ENCODE measurements at regions not wholly inside any gene's neighbourhood (a gene's known extent, or its start where the extent isn't known, plus 50 kb on each side); places are given as distances from the start of the nearest gene placed in this dataset.

GRCh38 chr4:156547439-156547838 is 424.2 kb downstream of the PDGFC start:
- Histone ChIP-seq H3K4me2 (ENCODE audit: low read length) (peak overlapping the region; percentile 18; the same call in 1 of the 2 replicates), H3K4me3 (replicated peaks in 1 of 2; ENCODE audit: low read depth in 1 of 2, low read length in 2 of 2) (no peak overlapping the region), H3K27ac (ENCODE audit: low read depth, low read length) (no peak overlapping the region), H4K20me1 (ENCODE audit: insufficient read depth) (no peaks in the 10 kb centered on the region), H2AFZ (ENCODE audit: low read depth, low read length, poor library complexity, severe bottlenecking) (peak overlapping the region; percentile 42), H3K36me3 (ENCODE audit: control insufficient read depth in 1 of 2, insufficient read depth in 2 of 2, low read length in 2 of 2) (no peaks in the 10 kb centered on the region), H3K9me2 (ENCODE audit: insufficient read depth) (no peaks in the 10 kb centered on the region), H3K9me3 (ENCODE audit: control insufficient read depth in 1 of 2, insufficient read depth in 1 of 2, low read depth in 1 of 2, low read length in 2 of 2) (no peaks in the 10 kb centered on the region), H3K9ac (ENCODE audit: low read length) (no peak overlapping the region), H3K27me3 (ENCODE audit: insufficient read depth, low read length) (no peaks in the 10 kb centered on the region), H3K79me2 (ENCODE audit: insufficient read depth, low read length) (no peaks in the 10 kb centered on the region), H3K4me1 (ENCODE audit: control insufficient read depth in 1 of 2, insufficient read depth in 2 of 2, low read length in 2 of 2) (peaks cover 0 to 10% of the 10 kb centered on the region in 2 experiments; a peak in 2 of 4 replicates)
- ATAC-seq (peak; percentile 49; the same call in 1 of the 2 replicates), DNase-seq (ENCODE audit: low read depth, low spot score) (no peak)
- peak; percentile 30; the same call in 1 of the 2 replicates for TF ChIP-seq CBX3 (IDR thresholded peaks at IDR 0.05; ENCODE audit: low read depth)
- TF ChIP-seq FOSL1 (IDR thresholded peaks at IDR 0.05; ENCODE audit: low read depth): peak; percentile 72
- TF ChIP-seq POLR2A (IDR thresholded peaks at IDR 0.05; ENCODE audit: borderline replicate concordance, extremely low read depth, insufficient read depth, insufficient read length): no peak
- 0 out of 2 replicates have a peak, but pooled peaks have one; percentile 20 for TF ChIP-seq SP1 (IDR thresholded peaks at IDR 0.05; ENCODE audit: low read depth)
- no peak for TF ChIP-seq SRF (IDR thresholded peaks at IDR 0.05; ENCODE audit: low read depth)
- peak; percentile 43; the same call in 1 of the 2 replicates for TF ChIP-seq JUND (IDR thresholded peaks at IDR 0.05)
- intact Hi-C loops (cut with micrococcal nuclease): no loop called here
- POLR2A ChIA-PET: no interaction called here
- BruUV-seq (replicated peaks): no TSS peak
- RAD21 ChIA-PET (ENCODE audit: low non-redundant PET in 1 of 2, low total read pairs in 2 of 2, uncharacterized antibody in 2 of 2, unreplicated experiment in 2 of 2): no interaction called here
- CTCF ChIA-PET: no interaction called here

GRCh38 chr4:156545003-156545785 is 426.4 kb downstream of the PDGFC start:
- ChIA-PET CTCF (no interaction called here), RAD21 (ENCODE audit: low non-redundant PET in 1 of 2, low total read pairs in 2 of 2, uncharacterized antibody in 2 of 2, unreplicated experiment in 2 of 2) (no interaction called here), POLR2A (no interaction called here)
- no TSS peak for BruUV-seq (replicated peaks)
- Histone ChIP-seq H3K36me3 (ENCODE audit: control insufficient read depth in 1 of 2, insufficient read depth in 2 of 2, low read length in 2 of 2) (no peaks in the 10 kb centered on the region), H3K4me2 (ENCODE audit: low read length) (no peak overlapping the region), H3K4me1 (ENCODE audit: control insufficient read depth in 1 of 2, insufficient read depth in 2 of 2, low read length in 2 of 2) (peaks cover 0 to 10% of the 10 kb centered on the region in 2 experiments; a peak in 2 of 4 replicates), H4K20me1 (ENCODE audit: insufficient read depth) (no peaks in the 10 kb centered on the region), H3K79me2 (ENCODE audit: insufficient read depth, low read length) (no peaks in the 10 kb centered on the region), H3K27ac (ENCODE audit: low read depth, low read length) (no peak overlapping the region), H3K9ac (ENCODE audit: low read length) (no peak overlapping the region), H3K4me3 (replicated peaks in 1 of 2; ENCODE audit: low read depth in 1 of 2, low read length in 2 of 2) (no peak overlapping the region), H3K9me2 (ENCODE audit: insufficient read depth) (no peaks in the 10 kb centered on the region), H3K27me3 (ENCODE audit: insufficient read depth, low read length) (no peaks in the 10 kb centered on the region), H2AFZ (ENCODE audit: low read depth, low read length, poor library complexity, severe bottlenecking) (no peak overlapping the region), H3K9me3 (ENCODE audit: control insufficient read depth in 1 of 2, insufficient read depth in 1 of 2, low read depth in 1 of 2, low read length in 2 of 2) (no peaks in the 10 kb centered on the region)
- DNase-seq (ENCODE audit: low read depth, low spot score) (no peak), ATAC-seq (no peak)
- intact Hi-C loops (cut with micrococcal nuclease): no loop called here
- no peak for TF ChIP-seq ATF3 (IDR thresholded peaks at IDR 0.05)
- TF ChIP-seq RAD21 (IDR thresholded peaks at IDR 0.05; ENCODE audit: low read depth): no peak
- TF ChIP-seq EZH2phosphoT487 (IDR thresholded peaks at IDR 0.05; ENCODE audit: borderline replicate concordance): no peak
- no peak for TF ChIP-seq CBX3 (IDR thresholded peaks at IDR 0.05; ENCODE audit: low read depth)
- TF ChIP-seq ZFX (IDR thresholded peaks at IDR 0.05): no peak
- TF ChIP-seq ELF1 (IDR thresholded peaks at IDR 0.05; ENCODE audit: borderline replicate concordance, low read depth): no peak
- no peak for TF ChIP-seq ZBTB33 (IDR thresholded peaks at IDR 0.05; ENCODE audit: extremely low read depth, insufficient replicate concordance, low read length)
- TF ChIP-seq SRF (IDR thresholded peaks at IDR 0.05; ENCODE audit: low read depth): no peak
- TF ChIP-seq REST (IDR thresholded peaks at IDR 0.05; ENCODE audit: low read depth): no peak
- no peak for TF ChIP-seq POLR2AphosphoS5 (IDR thresholded peaks at IDR 0.05; ENCODE audit: low read depth, low read length)
- TF ChIP-seq TCF7L2 (IDR thresholded peaks at IDR 0.05; ENCODE audit: borderline replicate concordance, extremely low read depth, insufficient read depth, insufficient read length): no peak

Data from HCT116 (cell line).